H9 (cell line): ENCODE measurements at regions not wholly inside any gene's neighbourhood (a gene's known extent, or its start where the extent isn't known, plus 50 kb on each side); places are given as distances from the start of the nearest gene placed in this dataset.

Experiments
- DNase-seq: peaks from one replicate; pipeline ENCODE4 v3.0.0-alpha.2; 2017
- H2AFZ ChIP-seq: one replicate; pipeline ENCODE4 v1.6.1; 2013; ENCODE audit warnings: mild to moderate bottlenecking, low read length, control low read depth, moderate library complexity
- H2AK5ac ChIP-seq: 2 replicates; pipeline ENCODE4 v1.6.1; 2013; ENCODE audit warnings: low read length, control low read depth, mixed read lengths; ENCODE audit not compliant: insufficient read length
- H2BK120ac ChIP-seq: one replicate; pipeline ENCODE4 v1.6.1; 2013; ENCODE audit warnings: low read depth, mild to moderate bottlenecking, low read length, control low read depth, inconsistent platforms; ENCODE audit not compliant: poor library complexity, severe bottlenecking
- H2BK12ac ChIP-seq: 2 replicates; pipeline ENCODE4 v1.6.1; 2013; ENCODE audit warnings: low read length, control low read depth, mixed read lengths, low read depth; ENCODE audit not compliant: insufficient read length
- H2BK15ac ChIP-seq: 2 replicates; pipeline ENCODE4 v1.6.1; 2013; ENCODE audit warnings: low read depth, low read length, control low read depth
- H2BK20ac ChIP-seq: one replicate; pipeline ENCODE4 v1.6.1; 2013; ENCODE audit warnings: low read depth, mild to moderate bottlenecking, low read length, control low read depth, inconsistent platforms; ENCODE audit not compliant: poor library complexity, severe bottlenecking
- H2BK5ac ChIP-seq: 2 replicates; pipeline ENCODE4 v1.6.1; 2013; ENCODE audit warnings: low read length, control low read depth, mixed read lengths; ENCODE audit not compliant: insufficient read length
- H3K14ac ChIP-seq: 2 replicates; pipeline ENCODE4 v1.6.1; 2013; ENCODE audit warnings: low read length, control low read depth; ENCODE audit not compliant: insufficient read depth
- H3K18ac ChIP-seq: 2 replicates; pipeline ENCODE4 v1.6.1; 2013; ENCODE audit warnings: low read depth, mild to moderate bottlenecking, mixed read lengths, low read length, control low read depth; ENCODE audit not compliant: insufficient read length
- H3K23ac ChIP-seq: 2 replicates; pipeline ENCODE4 v1.6.1; 2013; ENCODE audit warnings: low read length, control low read depth, mixed read lengths, low read depth; ENCODE audit not compliant: insufficient read length
- H3K23me2 ChIP-seq: 2 replicates; pipeline ENCODE4 v1.6.1; 2013; ENCODE audit warnings: low read depth, mild to moderate bottlenecking, mixed read lengths, low read length, control low read depth; ENCODE audit not compliant: insufficient read length, poor library complexity, severe bottlenecking
- H3K27ac ChIP-seq: 2 replicates; pipeline ENCODE4 v1.5.1; 2013; ENCODE audit warnings: low read length, control low read depth, mixed read lengths, low read depth; ENCODE audit not compliant: insufficient read length
- H3K27me3 ChIP-seq: 2 replicates; pipeline ENCODE4 v1.6.1; 2013; ENCODE audit warnings: low read length, control low read depth, inconsistent platforms; ENCODE audit not compliant: insufficient read depth
- H3K4ac ChIP-seq: 2 replicates; pipeline ENCODE4 v1.6.1; 2013; ENCODE audit warnings: low read depth, mild to moderate bottlenecking, control low read depth, inconsistent platforms, low read length, moderate library complexity
- H3K4me1 ChIP-seq: 2 replicates; pipeline ENCODE4 v1.6.1; 2013; ENCODE audit warnings: low read length, control low read depth, inconsistent platforms; ENCODE audit not compliant: insufficient read depth
- H3K4me2 ChIP-seq: 2 replicates; pipeline ENCODE4 v1.6.1; 2013; ENCODE audit warnings: low read length, control low read depth, mixed read lengths; ENCODE audit not compliant: insufficient read length, insufficient read depth
- H3K56ac ChIP-seq: 2 replicates; pipeline ENCODE4 v1.6.1; 2013; ENCODE audit warnings: low read depth, mild to moderate bottlenecking, mixed read lengths, low read length, control low read depth; ENCODE audit not compliant: insufficient read length
- H3K79me1 ChIP-seq: 2 replicates; pipeline ENCODE4 v1.6.1; 2013; ENCODE audit warnings: low read depth, mild to moderate bottlenecking, moderate library complexity, low read length, control low read depth, inconsistent platforms; ENCODE audit not compliant: insufficient read depth, poor library complexity, severe bottlenecking
- H3K79me2 ChIP-seq: 2 replicates; pipeline ENCODE4 v1.6.1; 2013; ENCODE audit warnings: low read length, control low read depth, inconsistent platforms; ENCODE audit not compliant: insufficient read depth
- H3K9ac ChIP-seq: 2 replicates; pipeline ENCODE4 v1.6.1; 2013; ENCODE audit warnings: low read length, control low read depth, mixed read lengths; ENCODE audit not compliant: insufficient read length; ENCODE audit errors: extremely low read depth
- H3K9me3 ChIP-seq: one replicate; pipeline ENCODE4 v1.6.1; 2013; ENCODE audit warnings: low read depth, low read length, inconsistent platforms; ENCODE audit not compliant: control insufficient read depth
- H3T11ph ChIP-seq: one replicate; pipeline ENCODE4 v1.6.1; 2013; ENCODE audit warnings: mild to moderate bottlenecking, low read length, control low read depth, inconsistent platforms
- H4K20me1 ChIP-seq: one replicate; pipeline ENCODE4 v1.6.1; 2013; ENCODE audit not compliant: control insufficient read depth, insufficient read length, insufficient read depth
- H4K5ac ChIP-seq: 2 replicates; pipeline ENCODE4 v1.6.1; 2013; ENCODE audit warnings: low read depth, mild to moderate bottlenecking, mixed read lengths, low read length, control low read depth; ENCODE audit not compliant: insufficient read length
- H4K8ac ChIP-seq: replicated peaks from 2 replicates; pipeline ENCODE4 v1.6.1; 2013; ENCODE audit warnings: low read length, control low read depth, mixed read lengths, low read depth; ENCODE audit not compliant: insufficient read length
- H4K91ac ChIP-seq: 2 replicates; pipeline ENCODE4 v1.6.1; 2013; ENCODE audit warnings: low read depth, mild to moderate bottlenecking, moderate library complexity, mixed read lengths, low read length, control low read depth; ENCODE audit not compliant: insufficient read length
- H3K27ac Mint-ChIP-seq, 3 experiments: 2 replicates in 2 of 3; 3 replicates in 1 of 3; pipeline ENCODE4 v1.8.0; 2020 to 2021; ENCODE audit warnings: mixed read lengths in 3 of 3, mild to moderate bottlenecking in 1 of 3, moderate library complexity in 1 of 3
- H3K27me3 Mint-ChIP-seq: 2 replicates; pipeline ENCODE4 v1.8.0; 2021; ENCODE audit warnings: low read depth, mild to moderate bottlenecking, moderate library complexity, mixed read lengths
- H3K36me3 Mint-ChIP-seq, 3 experiments: 2 replicates in 2 of 3; 3 replicates in 1 of 3; pipeline ENCODE4 v1.8.0; 2020 to 2021; ENCODE audit warnings: low read depth in 3 of 3, mixed read lengths in 3 of 3; ENCODE audit not compliant: insufficient read depth in 1 of 3
- H3K4me1 Mint-ChIP-seq, 2 experiments: 2 replicates each; pipeline ENCODE4 v1.8.0; 2020; ENCODE audit warnings: mixed read lengths in 2 of 2
- H3K4me3 Mint-ChIP-seq, 2 experiments: 2 replicates in 1 of 2; 3 replicates in 1 of 2; pipeline ENCODE4 v1.8.0; 2020 to 2021; ENCODE audit warnings: mild to moderate bottlenecking in 2 of 2, mixed read lengths in 2 of 2, moderate library complexity in 1 of 2
- H3K9me3 Mint-ChIP-seq, 2 experiments: 2 replicates in 1 of 2; 3 replicates in 1 of 2; pipeline ENCODE4 v1.8.0; 2020; ENCODE audit warnings: mild to moderate bottlenecking in 2 of 2, mixed read lengths in 2 of 2, moderate library complexity in 1 of 2
- CTCF ChIP-seq: fragments of 200-600 bp; sonication (generic); conservative IDR thresholded peaks from 3 replicates; pipeline ENCODE4 v1.8.0; 2021; ENCODE audit warnings: antibody characterized with exemption, mild to moderate bottlenecking
- WGBS: extraction: QIAGEN DNeasy Blood & Tissue Kit; methylation state at CpG from one replicate; pipeline ENCODE4 v1.1.7; 2013; ENCODE audit warnings: missing lambda C conversion rate, low lambda C conversion rate, mixed read lengths; ENCODE audit not compliant: insufficient read length; ENCODE audit errors: extremely low coverage; 5-methylcytosine and 5-hydroxymethylcytosine counted together

- Histone ChIP-seq H3K18ac (no peak overlapping the region), H3K9ac (no peak overlapping the region), H3K4me1 (no peaks in the 10 kb centered on the region), H4K5ac (no peak overlapping the region), H3K27ac (no peak overlapping the region), H3K79me2 (no peaks in the 10 kb centered on the region), H3K79me1 (no peaks in the 10 kb centered on the region), H3K4ac (no peak overlapping the region), H4K8ac (no peak overlapping the region), H3K27me3 (no peaks in the 10 kb centered on the region), H2BK12ac (no peak overlapping the region), H4K20me1 (no peaks in the 10 kb centered on the region), H3T11ph (no peak overlapping the region), H2BK20ac (no peak overlapping the region), H3K56ac (no peak overlapping the region), H2BK15ac (no peak overlapping the region), H3K23me2 (no peaks in the 10 kb centered on the region), H2AK5ac (no peak overlapping the region), H2BK5ac (no peak overlapping the region), H3K23ac (no peak overlapping the region), H4K91ac (no peak overlapping the region), H3K9me3 (no peaks in the 10 kb centered on the region), H3K4me2 (no peak overlapping the region), H3K14ac (no peak overlapping the region), H2AFZ (no peak overlapping the region), H2BK120ac (no peak overlapping the region)
- TF ChIP-seq CTCF, result no peak
- no peak for DNase-seq
- Mint-ChIP-seq H3K4me1 (no peaks in the 10 kb centered on the region), H3K36me3 (peaks cover 0 to 7% (median 0%) of the 10 kb centered on the region in 3 experiments; a peak in 1 of 7 replicates), H3K9me3 (peaks cover 2 to 3% of the 10 kb centered on the region in 2 experiments; a peak in 2 of 5 replicates), H3K27ac (no peak overlapping the region; a peak in 1 of 7 replicates), H3K27me3 (no peaks in the 10 kb centered on the region), H3K4me3 (no peak overlapping the region)
- WGBS, result no CpG with 5 or more reads among the region's 7 CpGs
These were observed 287.6 kb upstream of the HNRNPA3 start for GRCh38 chr2:176924909-176925534.
